HEK293T (cell line): ENCODE measurements at regions not wholly inside any gene's neighbourhood (a gene's known extent, or its start where the extent isn't known, plus 50 kb on each side); places are given as distances from the start of the nearest gene placed in this dataset.

Experiments used
- CTCF ChIA-PET: fragments of 350-600 bp; formaldehyde crosslinking; extraction: SDS; loops from one replicate; lab custom pipeline; 2021; ENCODE audit warnings: antibody characterized with exemption, inconsistent platforms; lab: Yijun Ruan, JAX
- POLR2A ChIA-PET: fragments of 350-600 bp; formaldehyde crosslinking; extraction: SDS; loops from one replicate; lab custom pipeline; 2020; ENCODE audit warnings: antibody characterized with exemption, inconsistent platforms; lab: Yijun Ruan, JAX
- DNase-seq: peaks from one replicate; pipeline ENCODE4 v3.0.0; 2012; ENCODE audit warnings: mixed read lengths; ENCODE audit errors: extremely low spot score
- ARNT ChIP-seq: fragments of 450-650 bp; IDR thresholded peaks from 2 replicates; pipeline ENCODE4 v1.6.1; 2017; ENCODE audit warnings: mild to moderate bottlenecking
- BHLHE40 ChIP-seq: fragments of 450-650 bp; IDR thresholded peaks from 2 replicates; pipeline ENCODE4 v1.6.1; 2016; ENCODE audit warnings: mild to moderate bottlenecking, moderate library complexity, borderline replicate concordance
- CTBP1 ChIP-seq: fragments of 450-650 bp; IDR thresholded peaks from 2 replicates; pipeline ENCODE4 v1.6.1; 2016; ENCODE audit warnings: borderline replicate concordance
- ELF4 ChIP-seq: fragments of 450-650 bp; IDR thresholded peaks from 2 replicates; pipeline ENCODE4 v1.6.1; 2017; ENCODE audit warnings: antibody characterized with exemption
- FOXA1 ChIP-seq: fragments of 450-650 bp; IDR thresholded peaks from 2 replicates; pipeline ENCODE4 v1.6.1; 2016; ENCODE audit warnings: mild to moderate bottlenecking
- FOXK2 ChIP-seq: fragments of 450-650 bp; IDR thresholded peaks from 2 replicates; pipeline ENCODE4 v1.6.1; 2016; ENCODE audit warnings: mild to moderate bottlenecking
- FOXM1 ChIP-seq: fragments of 450-650 bp; IDR thresholded peaks from 2 replicates; pipeline ENCODE4 v1.6.1; 2017; ENCODE audit warnings: mild to moderate bottlenecking, borderline replicate concordance
- HDGF ChIP-seq: fragments of 450-650 bp; IDR thresholded peaks from 2 replicates; pipeline ENCODE4 v1.6.1; 2017; ENCODE audit warnings: antibody characterized with exemption, borderline replicate concordance
- L3MBTL2 ChIP-seq: fragments of 450-650 bp; conservative IDR thresholded peaks from 2 replicates; pipeline ENCODE4 v1.6.1; 2016; ENCODE audit warnings: mild to moderate bottlenecking
- LEF1 ChIP-seq: fragments of 450-650 bp; IDR thresholded peaks from 2 replicates; pipeline ENCODE4 v1.6.1; 2017; ENCODE audit warnings: mild to moderate bottlenecking, borderline replicate concordance
- NFRKB ChIP-seq: fragments of 450-650 bp; IDR thresholded peaks from 2 replicates; pipeline ENCODE4 v1.6.1; 2016; ENCODE audit warnings: mild to moderate bottlenecking, moderate library complexity
- SP1 ChIP-seq: fragments of 450-650 bp; IDR thresholded peaks from 2 replicates; pipeline ENCODE4 v1.6.1; 2017
- SUZ12 ChIP-seq: fragments of 450-650 bp; IDR thresholded peaks from 2 replicates; pipeline ENCODE4 v1.6.1; 2016; ENCODE audit warnings: mild to moderate bottlenecking
- TARDBP ChIP-seq: fragments of 450-650 bp; IDR thresholded peaks from 2 replicates; pipeline ENCODE4 v1.6.1; 2016
- ZNF384 ChIP-seq: fragments of 450-650 bp; IDR thresholded peaks from 2 replicates; pipeline ENCODE4 v1.6.1; 2016
- TF ChIP-seq, protein P1 (sequence below): fragments of 450-650 bp; IDR thresholded peaks from 2 replicates; pipeline ENCODE4 v1.6.1; 2016

GRCh38 chr15:39157882-39158281 lies 423.0 kb upstream of the THBS1 start:
- no peak for DNase-seq

GRCh38 chr15:39159833-39160232 lies 421.0 kb upstream of the THBS1 start:
- no peak for TF ChIP-seq FOXM1
- no peak for TF ChIP-seq L3MBTL2
- no peak for TF ChIP-seq ARNT
- no peak for TF ChIP-seq BHLHE40
- no peak for TF ChIP-seq SUZ12
- TF ChIP-seq ELF4 = no peak
- no peak for TF ChIP-seq CTBP1
- no peak for TF ChIP-seq TARDBP
- no peak for TF ChIP-seq HDGF
- TF ChIP-seq NFRKB = no peak
- TF ChIP-seq FOXK2 = no peak
- no peak for TF ChIP-seq FOXA1
- no peak for TF ChIP-seq SP1
- TF ChIP-seq, protein P1, sequence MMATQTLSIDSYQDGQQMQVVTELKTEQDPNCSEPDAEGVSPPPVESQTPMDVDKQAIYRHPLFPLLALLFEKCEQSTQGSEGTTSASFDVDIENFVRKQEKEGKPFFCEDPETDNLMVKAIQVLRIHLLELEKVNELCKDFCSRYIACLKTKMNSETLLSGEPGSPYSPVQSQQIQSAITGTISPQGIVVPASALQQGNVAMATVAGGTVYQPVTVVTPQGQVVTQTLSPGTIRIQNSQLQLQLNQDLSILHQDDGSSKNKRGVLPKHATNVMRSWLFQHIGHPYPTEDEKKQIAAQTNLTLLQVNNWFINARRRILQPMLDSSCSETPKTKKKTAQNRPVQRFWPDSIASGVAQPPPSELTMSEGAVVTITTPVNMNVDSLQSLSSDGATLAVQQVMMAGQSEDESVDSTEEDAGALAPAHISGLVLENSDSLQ = no peak
- TF ChIP-seq LEF1 = no peak
- TF ChIP-seq ZNF384 = no peak
- ChIA-PET CTCF (no interaction called here), POLR2A (no interaction called here)
- DNase-seq = no peak

More at GRCh38 chr15:39157882-39158281, 423.0 kb upstream of the THBS1 start:
- no peak for TF ChIP-seq ZNF384
- TF ChIP-seq SUZ12 = no peak
- no peak for TF ChIP-seq LEF1
- TF ChIP-seq ELF4 = no peak
- TF ChIP-seq, protein P1 = no peak
- no peak for TF ChIP-seq TARDBP
- no peak for TF ChIP-seq BHLHE40
- TF ChIP-seq FOXA1 = no peak
- no peak for TF ChIP-seq CTBP1
- no peak for TF ChIP-seq HDGF
- TF ChIP-seq L3MBTL2 = no peak
- TF ChIP-seq ARNT = no peak
- TF ChIP-seq NFRKB = no peak
- ChIA-PET CTCF (no interaction called here), POLR2A (no interaction called here)

GRCh38 chr15:39161096-39161495 lies 419.8 kb upstream of the THBS1 start:
- TF ChIP-seq, protein P1 = no peak
- no peak for TF ChIP-seq NFRKB
- no peak for TF ChIP-seq FOXM1
- TF ChIP-seq ARNT = no peak
- TF ChIP-seq ZNF384 = no peak
- no peak for TF ChIP-seq FOXK2
- TF ChIP-seq BHLHE40 = no peak
- no peak for TF ChIP-seq L3MBTL2
- no peak for TF ChIP-seq TARDBP
- no peak for TF ChIP-seq ELF4
- TF ChIP-seq LEF1 = no peak
- no peak for TF ChIP-seq SP1
- TF ChIP-seq CTBP1 = no peak
- no peak for TF ChIP-seq FOXA1
- TF ChIP-seq HDGF = no peak
- no peak for TF ChIP-seq SUZ12
- POLR2A ChIA-PET = no interaction called here
- no peak for DNase-seq
- CTCF ChIA-PET = no interaction called here

DNA sequence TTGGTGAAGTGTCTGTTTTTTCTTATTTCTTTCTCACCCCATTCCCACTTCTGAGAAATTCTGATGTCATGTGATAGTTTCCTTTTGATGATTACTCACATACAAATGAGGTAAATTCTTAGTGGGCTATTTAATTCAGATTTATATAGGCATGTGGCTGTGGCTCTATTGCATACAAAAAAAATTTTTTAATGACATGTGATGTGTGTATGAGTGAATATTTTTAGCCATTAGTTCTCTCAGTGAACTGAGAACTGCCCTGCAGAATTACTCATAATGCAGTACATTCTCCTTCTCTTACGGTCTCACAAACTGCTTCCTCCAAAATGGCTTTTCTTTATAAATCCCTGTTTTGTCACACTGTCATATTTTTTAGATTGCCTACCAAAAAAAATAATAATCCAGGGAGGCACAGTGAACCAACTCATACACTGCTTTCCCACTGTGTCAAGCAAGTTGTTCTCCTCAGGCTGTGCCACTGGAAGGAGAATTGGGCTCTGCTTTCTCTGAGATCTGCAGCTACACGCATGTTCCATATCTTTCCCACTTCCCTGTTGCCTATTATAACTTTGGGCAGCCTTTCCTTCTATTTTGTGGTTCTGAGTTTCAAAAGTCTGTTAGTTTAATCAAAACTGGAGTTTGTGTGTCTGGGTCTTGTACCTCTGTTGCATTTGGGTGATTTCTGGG lies 415.7 kb upstream of the THBS1 start:
- CTCF ChIA-PET = no interaction called here
- TF ChIP-seq SUZ12 (no peak), CTBP1 (no peak), ARNT (no peak), FOXM1 (no peak), LEF1 (no peak), HDGF (no peak), L3MBTL2 (no peak), FOXA1 (no peak), BHLHE40 (no peak), TARDBP (no peak), NFRKB (no peak), ELF4 (no peak), ZNF384 (no peak), FOXK2 (no peak), SP1 (no peak)
- TF ChIP-seq, protein P1 = no peak
- POLR2A ChIA-PET = no interaction called here
- no peak for DNase-seq

- ChIA-PET POLR2A (no interaction called here), CTCF (no interaction called here)
- no peak for DNase-seq
- TF ChIP-seq ZNF384 (no peak), TARDBP (no peak), SP1 (no peak), FOXM1 (no peak), FOXK2 (no peak), BHLHE40 (no peak), NFRKB (no peak), L3MBTL2 (no peak), ELF4 (no peak), SUZ12 (no peak), HDGF (no peak), ARNT (no peak), FOXA1 (no peak)
- TF ChIP-seq, protein P1 = no peak
Measured at GRCh38 chr15:39167164-39168058, 413.5 kb upstream of the THBS1 start.
